ENCODE measurements at regions not wholly inside any gene's neighbourhood (a gene's known extent, or its start where the extent isn't known, plus 50 kb on each side); places are given as distances from the start of the nearest gene placed in this dataset.

GRCh38 chr20:52364405-52364804, 172.8 kb upstream of the ZFP64 start:
- no peak for TF ChIP-seq EZH2 (IDR thresholded peaks at IDR 0.05; ENCODE audit: insufficient read depth, poor library complexity, severe bottlenecking)
- no peak for TF ChIP-seq EZH2phosphoT487 (IDR thresholded peaks at IDR 0.05; ENCODE audit: insufficient read depth, low read depth)
